DOHH2 (cell line): ENCODE measurements at regions not wholly inside any gene's neighbourhood (a gene's known extent, or its start where the extent isn't known, plus 50 kb on each side); places are given as distances from the start of the nearest gene placed in this dataset.
A peak's percentile ranks its signal among the peaks of the same experiment; 100 is the strongest.

ENCODE experiments used
- H3F3A ChIP-seq: fragments of 200-600 bp; sonication (generic), shearing (Covaris generic); 2 replicates; pipeline ENCODE4 v1.6.0; 2016; ENCODE audit warnings: antibody characterized with exemption, mild to moderate bottlenecking; ENCODE audit not compliant: control insufficient read depth, insufficient read depth
- H3K27ac ChIP-seq: fragments of 200-600 bp; sonication (generic); 2 replicates; pipeline ENCODE4 v1.5.1; 2014; ENCODE audit warnings: low read depth, mild to moderate bottlenecking, low read length, moderate library complexity
- H3K27me3 ChIP-seq: fragments of 200-600 bp; sonication (generic); 2 replicates; pipeline ENCODE4 v1.6.1; 2014; ENCODE audit warnings: mild to moderate bottlenecking, low read length, mixed read lengths; ENCODE audit not compliant: control insufficient read depth
- H3K36me3 ChIP-seq: fragments of 200-600 bp; sonication (generic); 2 replicates; pipeline ENCODE4 v1.6.1; 2014; ENCODE audit warnings: mild to moderate bottlenecking, low read length, moderate library complexity, mixed read lengths; ENCODE audit not compliant: control insufficient read depth
- H3K4me1 ChIP-seq: fragments of 200-600 bp; sonication (generic); 2 replicates; pipeline ENCODE4 v1.6.1; 2014; ENCODE audit warnings: mild to moderate bottlenecking, low read length, mixed read lengths; ENCODE audit not compliant: control insufficient read depth
- H3K4me2 ChIP-seq: fragments of 200-600 bp; sonication (generic); 2 replicates; pipeline ENCODE4 v1.6.0; 2014; ENCODE audit warnings: mild to moderate bottlenecking, low read length, moderate library complexity
- H3K4me3 ChIP-seq: fragments of 200-600 bp; sonication (generic); 2 replicates; pipeline ENCODE4 v1.5.1; 2014; ENCODE audit warnings: mild to moderate bottlenecking, low read length, mixed read lengths
- H3K79me2 ChIP-seq: fragments of 200-600 bp; sonication (generic); 2 replicates; pipeline ENCODE4 v1.6.1; 2014; ENCODE audit warnings: mild to moderate bottlenecking, low read length, mixed read lengths; ENCODE audit not compliant: control insufficient read depth
- H3K9me2 ChIP-seq: fragments of 200-600 bp; sonication (generic); replicated peaks from 2 replicates; pipeline ENCODE4 v1.6.1; 2014; ENCODE audit warnings: mild to moderate bottlenecking, low read length, mixed read lengths; ENCODE audit not compliant: control insufficient read depth
- H3K9me3 ChIP-seq: fragments of 200-600 bp; sonication (generic); 2 replicates; pipeline ENCODE4 v1.6.1; 2014; ENCODE audit warnings: antibody characterized with exemption, low read length, mixed read lengths; ENCODE audit not compliant: control insufficient read depth, insufficient read depth
- H4K20me1 ChIP-seq: fragments of 200-600 bp; sonication (generic); 2 replicates; pipeline ENCODE4 v1.6.0; 2014; ENCODE audit warnings: low read depth, mild to moderate bottlenecking, antibody characterized with exemption, low read length, moderate library complexity; ENCODE audit not compliant: control insufficient read depth, insufficient read depth
- CTCF ChIP-seq: fragments of 200-600 bp; sonication (generic); IDR thresholded peaks from one replicate; pipeline ENCODE4 v1.5.1; 2014; ENCODE audit warnings: antibody characterized with exemption, mild to moderate bottlenecking, low read depth, low read length; ENCODE audit not compliant: poor library complexity, severe bottlenecking
- EZH2phosphoT487 ChIP-seq: fragments of 200-600 bp; sonication (generic); IDR thresholded peaks from 2 replicates; pipeline ENCODE4 v1.6.1; 2017; ENCODE audit warnings: borderline replicate concordance, mild to moderate bottlenecking, antibody characterized with exemption, low read length, moderate library complexity, mixed read lengths

- Histone ChIP-seq H3K4me2 (no peak overlapping the region), H3K27ac (no peak overlapping the region), H3K79me2 (no peaks in the 10 kb centered on the region), H3K9me3 (no peaks in the 10 kb centered on the region), H4K20me1 (no peaks in the 10 kb centered on the region), H3K27me3 (no peaks in the 10 kb centered on the region; the same call in 1 of the 2 replicates), H3F3A (no peaks in the 10 kb centered on the region), H3K4me1 (no peaks in the 10 kb centered on the region), H3K36me3 (no peaks in the 10 kb centered on the region), H3K9me2 (no peaks in the 10 kb centered on the region), H3K4me3 (no peak overlapping the region)
- TF ChIP-seq EZH2phosphoT487 (no peak), CTCF (no peak)
These were observed 252.1 kb upstream of the SLC14A2 start for GRCh38 chr18:45363196-45363595.

- Histone ChIP-seq H3K4me2 (no peak overlapping the region), H3K27ac (no peak overlapping the region), H3F3A (no peaks in the 10 kb centered on the region), H4K20me1 (no peaks in the 10 kb centered on the region), H3K9me3 (no peaks in the 10 kb centered on the region), H3K4me1 (peaks cover 15% of the 10 kb centered on the region), H3K27me3 (no peaks in the 10 kb centered on the region; the same call in 1 of the 2 replicates), H3K9me2 (no peaks in the 10 kb centered on the region), H3K79me2 (no peaks in the 10 kb centered on the region), H3K4me3 (no peak overlapping the region), H3K36me3 (no peaks in the 10 kb centered on the region)
- TF ChIP-seq CTCF (no peak), EZH2phosphoT487 (no peak)
These were observed 249.4 kb upstream of the SLC14A2 start for GRCh38 chr18:45365835-45366234.

GRCh38 chr18:45370255-45371010 lies 244.8 kb upstream of the SLC14A2 start:
- Histone ChIP-seq H3K9me3 (no peaks in the 10 kb centered on the region), H3F3A (no peaks in the 10 kb centered on the region), H3K4me3 (peak overlapping the region; percentile 35), H3K4me2 (peak overlapping the region; percentile 41), H3K36me3 (no peaks in the 10 kb centered on the region), H3K27me3 (no peaks in the 10 kb centered on the region), H4K20me1 (no peaks in the 10 kb centered on the region), H3K79me2 (no peaks in the 10 kb centered on the region), H3K9me2 (no peaks in the 10 kb centered on the region), H3K27ac (peak overlapping the region; percentile 22), H3K4me1 (peaks cover 38% of the 10 kb centered on the region)
- TF ChIP-seq CTCF (no peak), EZH2phosphoT487 (no peak)
